Uterus (tissue), 2 donors: ENCODE measurements at regions not wholly inside any gene's neighbourhood (a gene's known extent, or its start where the extent isn't known, plus 50 kb on each side); places are given as distances from the start of the nearest gene placed in this dataset.

Experiments used
- POLR2A ChIP-seq, 2 donors: fragments of 450-650 bp; IDR thresholded peaks; one replicate each; pipeline ENCODE4 v1.6.1; 2016; ENCODE audit warnings: antibody characterized with exemption in 2 of 2, mild to moderate bottlenecking in 1 of 2, moderate library complexity in 1 of 2
- TF ChIP-seq, protein P1 (sequence below), 4 experiments: fragments of 200-600 bp in 2 of 4; fragments of 450-650 bp in 2 of 4; sonication (generic) in 2 of 4; IDR thresholded peaks; one replicate each; pipeline ENCODE4 v1.5.1; 2016 to 2019; ENCODE audit warnings: antibody characterized with exemption in 4 of 4, mild to moderate bottlenecking in 2 of 4, moderate library complexity in 1 of 4

DNA sequence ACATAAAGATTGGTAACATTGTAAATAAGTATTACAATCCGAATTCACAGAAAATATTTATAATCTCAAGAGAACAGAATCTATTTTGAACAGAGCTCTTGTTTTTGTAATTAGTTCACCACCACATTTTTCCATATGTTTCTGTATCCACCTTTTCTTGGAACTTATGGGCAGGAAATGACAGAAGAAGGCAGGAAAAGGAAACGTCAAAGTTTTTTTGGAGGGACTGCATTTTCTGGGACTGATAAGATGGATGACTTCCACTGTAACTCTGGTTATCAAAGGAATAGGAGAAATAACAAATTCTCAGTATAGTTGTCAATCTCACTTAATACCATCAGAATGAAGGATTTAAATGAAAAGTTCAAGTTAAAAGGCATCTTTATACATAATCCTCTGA is 75.1 kb upstream of the SMNDC1 start:
- TF ChIP-seq, protein P1, sequence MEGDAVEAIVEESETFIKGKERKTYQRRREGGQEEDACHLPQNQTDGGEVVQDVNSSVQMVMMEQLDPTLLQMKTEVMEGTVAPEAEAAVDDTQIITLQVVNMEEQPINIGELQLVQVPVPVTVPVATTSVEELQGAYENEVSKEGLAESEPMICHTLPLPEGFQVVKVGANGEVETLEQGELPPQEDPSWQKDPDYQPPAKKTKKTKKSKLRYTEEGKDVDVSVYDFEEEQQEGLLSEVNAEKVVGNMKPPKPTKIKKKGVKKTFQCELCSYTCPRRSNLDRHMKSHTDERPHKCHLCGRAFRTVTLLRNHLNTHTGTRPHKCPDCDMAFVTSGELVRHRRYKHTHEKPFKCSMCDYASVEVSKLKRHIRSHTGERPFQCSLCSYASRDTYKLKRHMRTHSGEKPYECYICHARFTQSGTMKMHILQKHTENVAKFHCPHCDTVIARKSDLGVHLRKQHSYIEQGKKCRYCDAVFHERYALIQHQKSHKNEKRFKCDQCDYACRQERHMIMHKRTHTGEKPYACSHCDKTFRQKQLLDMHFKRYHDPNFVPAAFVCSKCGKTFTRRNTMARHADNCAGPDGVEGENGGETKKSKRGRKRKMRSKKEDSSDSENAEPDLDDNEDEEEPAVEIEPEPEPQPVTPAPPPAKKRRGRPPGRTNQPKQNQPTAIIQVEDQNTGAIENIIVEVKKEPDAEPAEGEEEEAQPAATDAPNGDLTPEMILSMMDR (IDR thresholded peaks at IDR 0.05), result no peak
- no peak for TF ChIP-seq POLR2A (IDR thresholded peaks at IDR 0.05)
